ENCODE measurements at regions not wholly inside any gene's neighbourhood (a gene's known extent, or its start where the extent isn't known, plus 50 kb on each side); places are given as distances from the start of the nearest gene placed in this dataset.

DNA sequence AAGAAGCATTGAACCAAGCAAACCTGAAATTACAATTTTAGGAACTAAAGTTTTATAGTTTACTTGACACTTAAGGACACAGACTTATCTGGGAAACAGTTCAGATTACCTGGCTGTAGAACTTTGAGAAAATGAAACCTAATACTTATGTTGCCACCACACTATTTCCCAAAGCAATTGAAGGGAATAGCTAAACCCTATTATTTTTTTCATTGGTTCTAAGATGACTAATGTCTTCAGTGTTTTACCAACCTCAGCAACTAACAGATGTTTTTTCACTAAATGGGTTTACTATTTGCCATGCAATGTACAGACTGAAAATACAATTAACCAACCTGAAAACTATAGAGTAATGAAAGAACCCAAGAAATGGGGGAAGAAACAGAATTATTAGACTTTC, 689.6 kb downstream of the SORCS1 start:
- DNase-seq (ENCODE audit: low read depth, low spot score), result no peak
- H3K4me3 ChIP-seq (ENCODE audit: low read length), result no peak overlapping the region

DNA sequence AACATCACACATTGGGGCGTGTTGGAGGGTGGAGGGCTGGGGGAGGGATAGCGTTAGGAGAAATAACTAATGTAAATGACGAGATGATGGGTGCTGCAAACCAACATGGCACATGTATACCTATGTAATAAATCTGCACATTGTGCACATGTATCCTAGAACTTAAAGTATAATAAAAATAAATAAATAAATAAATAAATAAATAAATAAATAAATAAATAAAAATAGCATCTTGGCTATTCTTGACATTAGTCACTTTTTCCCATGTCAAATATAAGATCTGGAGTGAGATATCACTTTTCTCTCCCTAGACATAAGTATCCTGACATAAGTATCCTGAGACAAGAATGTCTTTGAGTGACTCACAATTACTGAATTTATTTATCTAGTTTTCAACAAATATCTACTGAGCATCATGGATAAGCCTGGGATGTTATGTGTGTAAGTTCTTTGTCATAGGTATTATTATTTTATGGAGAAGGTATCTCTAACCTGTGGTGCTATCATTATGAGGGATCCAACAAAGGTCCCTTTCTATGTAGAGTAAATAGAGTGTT, 691.3 kb downstream of the SORCS1 start:
- no peak for DNase-seq (ENCODE audit: low read depth, low spot score)
- H3K4me3 ChIP-seq (ENCODE audit: low read length), result no peak overlapping the region

DNA sequence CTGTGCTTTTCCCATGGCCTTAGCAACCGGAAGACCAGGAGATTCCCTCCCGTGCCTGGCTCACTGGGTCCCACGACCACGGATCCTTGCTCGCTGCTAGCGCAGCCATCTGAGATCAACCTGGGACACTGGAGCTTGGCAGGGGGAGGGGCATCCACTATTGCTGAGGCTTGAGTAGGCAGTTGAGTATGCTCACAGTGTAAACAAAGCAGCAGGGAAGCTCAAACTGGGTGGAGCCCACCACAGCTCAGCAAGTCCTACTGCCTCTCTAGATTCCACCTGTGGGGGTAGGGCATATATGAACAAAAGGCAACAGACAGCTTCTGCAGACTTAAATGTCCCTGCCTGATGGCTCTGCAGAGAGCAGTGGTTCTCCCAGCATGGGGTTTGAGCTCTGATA, 697.0 kb downstream of the SORCS1 start:
- H3K4me3 ChIP-seq (ENCODE audit: low read length), result no peak overlapping the region
- no peak for DNase-seq (ENCODE audit: low read depth, low spot score)

DNA sequence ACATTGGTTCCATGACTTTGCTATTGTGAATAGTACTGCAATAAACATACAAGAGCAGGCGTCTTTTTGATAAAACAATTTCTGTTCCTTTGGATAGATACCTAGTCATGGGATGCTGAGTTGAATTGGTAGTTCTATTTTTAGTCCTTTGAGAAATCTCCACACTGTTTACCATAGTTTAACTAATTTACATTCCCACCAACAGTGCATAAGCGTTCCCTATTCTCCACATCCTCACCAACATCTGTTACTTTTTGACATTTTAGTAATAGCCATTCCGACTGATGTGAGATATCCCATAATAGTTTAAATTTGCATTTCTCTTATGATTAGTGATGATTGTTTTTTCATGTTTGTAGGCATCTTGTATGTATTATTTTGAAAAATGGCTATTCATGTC, 707.0 kb downstream of the SORCS1 start:
- DNase-seq (ENCODE audit: low read depth, low spot score), result no peak
- no peak overlapping the region for H3K4me3 ChIP-seq (ENCODE audit: low read length)

DNA sequence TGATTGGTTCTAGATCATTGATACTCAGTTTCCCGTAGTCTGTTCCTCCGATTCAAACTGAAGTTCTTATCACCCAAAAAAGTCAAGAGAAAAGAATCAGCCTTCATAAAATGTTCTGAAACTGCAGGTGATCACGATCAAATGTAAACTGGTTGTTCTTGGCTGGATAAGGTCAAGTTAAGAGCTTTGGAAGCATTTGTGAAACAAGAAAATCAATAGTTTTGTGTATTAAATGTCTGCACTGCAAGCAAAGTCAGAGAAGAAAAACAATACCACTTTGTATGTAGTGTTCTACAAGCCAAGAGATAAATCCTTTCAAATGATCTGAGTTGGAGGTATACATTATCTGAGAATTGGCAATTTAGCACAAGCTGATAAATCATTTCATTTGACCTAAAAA, 710.3 kb downstream of the SORCS1 start:
- no peak overlapping the region for H3K4me3 ChIP-seq (ENCODE audit: low read length)
- DNase-seq (ENCODE audit: low read depth, low spot score), result no peak

DNA sequence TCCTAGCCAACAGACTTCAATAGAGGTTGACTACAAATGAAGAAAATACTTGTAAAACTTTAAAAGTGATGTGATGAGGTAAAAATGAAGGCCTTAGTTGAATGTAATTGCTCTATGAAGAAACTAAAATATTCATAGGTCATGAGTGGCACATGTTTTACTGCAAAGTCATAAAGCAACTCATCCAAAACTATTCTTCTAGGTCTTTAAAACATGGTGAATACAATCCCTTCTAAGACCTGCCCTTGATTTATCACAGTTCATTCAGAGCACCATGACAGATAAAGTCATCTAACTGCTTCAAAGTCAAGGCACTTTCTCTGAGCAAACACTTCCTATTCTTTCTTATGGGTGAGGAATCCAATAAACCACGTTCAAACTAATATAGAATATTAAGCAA, 713.5 kb downstream of the SORCS1 start:
- DNase-seq (ENCODE audit: low read depth, low spot score), result no peak
- H3K4me3 ChIP-seq (ENCODE audit: low read length), result no peak overlapping the region

DNA sequence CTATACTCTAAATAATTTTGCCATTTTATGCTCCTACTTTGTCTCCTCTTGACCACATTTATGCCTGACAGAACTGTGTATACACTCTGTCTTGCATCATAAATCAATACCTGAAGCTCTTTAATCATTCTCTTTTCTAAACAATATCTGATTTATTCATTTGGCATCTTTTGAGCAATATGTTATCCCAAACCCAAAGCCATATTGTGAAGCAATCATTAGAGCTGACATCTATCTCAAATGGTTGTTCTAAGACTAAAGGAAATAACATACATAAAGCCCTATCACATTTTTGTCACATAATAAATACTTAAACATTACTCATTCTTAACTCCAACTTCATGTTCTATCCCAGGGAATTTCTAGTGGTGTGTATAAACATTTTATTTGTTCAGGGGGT, 717.6 kb downstream of the SORCS1 start:
- H3K4me3 ChIP-seq (ENCODE audit: low read length), result no peak overlapping the region
- no peak for DNase-seq (ENCODE audit: low read depth, low spot score)

DNA sequence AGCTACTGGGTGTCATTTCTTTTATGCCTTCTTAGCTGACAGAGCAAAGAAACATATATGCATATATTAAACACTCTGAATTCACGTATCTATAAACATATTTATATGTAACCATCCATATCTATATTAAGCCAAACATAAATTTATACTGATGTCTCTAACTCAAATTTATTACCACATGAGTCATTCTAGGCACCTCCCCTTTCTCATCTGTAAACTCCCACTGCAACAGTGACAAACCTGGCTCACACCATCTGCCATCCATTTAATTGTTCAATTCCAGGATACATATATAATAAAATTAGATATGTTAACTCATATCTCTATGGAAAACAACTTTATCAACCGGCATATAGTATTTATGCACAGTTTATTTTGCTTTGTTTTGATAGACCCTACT, 722.3 kb downstream of the SORCS1 start:
- H3K4me3 ChIP-seq (ENCODE audit: low read length), result no peak overlapping the region
- DNase-seq (ENCODE audit: low read depth, low spot score), result no peak

DNA sequence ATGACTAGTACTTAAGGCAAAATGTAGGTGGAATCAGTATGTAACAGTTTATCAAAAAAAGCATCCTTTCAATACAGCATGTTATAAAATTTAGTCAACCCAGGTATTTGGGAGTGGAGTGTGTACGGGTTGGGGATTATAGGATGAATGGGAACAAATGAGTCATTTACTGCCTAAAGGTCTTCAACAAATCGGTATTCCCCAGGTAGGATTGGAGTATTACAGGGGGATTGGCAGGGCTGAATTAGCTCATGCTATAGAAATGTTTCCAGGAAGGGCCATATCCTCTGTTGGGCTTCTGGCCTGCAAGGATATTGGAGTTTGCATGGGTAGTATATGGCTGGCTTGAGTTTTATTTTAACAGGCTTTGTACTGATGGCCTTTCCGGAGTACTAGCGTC, 723.7 kb downstream of the SORCS1 start:
- no peak overlapping the region for H3K4me3 ChIP-seq (ENCODE audit: low read length)
- DNase-seq (ENCODE audit: low read depth, low spot score), result no peak

DNA sequence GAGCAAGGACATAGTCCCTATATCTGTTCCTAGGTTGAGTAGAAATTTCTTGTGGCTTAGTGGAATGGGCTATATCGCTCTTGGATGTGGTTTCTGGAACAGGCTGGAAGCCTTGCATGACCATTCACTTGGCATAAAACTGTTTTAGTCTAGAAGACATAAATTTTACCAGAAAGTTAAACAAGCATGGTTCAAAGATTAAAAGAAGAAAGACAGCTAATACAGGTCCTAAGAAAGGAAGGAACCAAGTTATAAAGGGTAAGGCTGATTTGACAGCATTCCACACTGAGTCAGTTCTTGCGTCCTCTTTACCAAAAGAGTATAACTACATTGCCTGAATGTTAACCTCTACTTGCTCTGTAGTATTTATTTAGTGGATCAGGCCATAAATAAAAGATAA, 724.2 kb downstream of the SORCS1 start:
- DNase-seq (ENCODE audit: low read depth, low spot score), result no peak
- no peak overlapping the region for H3K4me3 ChIP-seq (ENCODE audit: low read length)

DNA sequence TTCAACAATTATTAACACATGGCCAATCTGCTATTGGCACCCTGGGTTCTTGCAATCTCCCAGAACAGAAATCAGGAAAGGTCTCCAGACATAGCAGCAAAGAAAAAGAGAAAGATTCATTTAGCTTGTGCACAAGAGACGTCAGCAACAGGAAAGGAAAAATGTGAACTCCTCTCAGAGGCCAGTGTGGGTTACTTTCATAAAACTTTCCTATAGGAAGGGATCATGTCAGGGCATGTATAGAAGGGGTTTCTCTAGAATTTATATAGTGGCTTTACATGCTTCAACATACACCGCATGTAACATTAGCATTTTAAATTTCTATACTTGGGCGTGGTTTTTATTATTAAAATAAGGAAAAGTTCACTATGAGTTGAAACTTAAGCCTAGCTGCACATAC, 725.1 kb downstream of the SORCS1 start:
- DNase-seq (ENCODE audit: low read depth, low spot score), result no peak
- H3K4me3 ChIP-seq (ENCODE audit: low read length), result no peak overlapping the region

DNA sequence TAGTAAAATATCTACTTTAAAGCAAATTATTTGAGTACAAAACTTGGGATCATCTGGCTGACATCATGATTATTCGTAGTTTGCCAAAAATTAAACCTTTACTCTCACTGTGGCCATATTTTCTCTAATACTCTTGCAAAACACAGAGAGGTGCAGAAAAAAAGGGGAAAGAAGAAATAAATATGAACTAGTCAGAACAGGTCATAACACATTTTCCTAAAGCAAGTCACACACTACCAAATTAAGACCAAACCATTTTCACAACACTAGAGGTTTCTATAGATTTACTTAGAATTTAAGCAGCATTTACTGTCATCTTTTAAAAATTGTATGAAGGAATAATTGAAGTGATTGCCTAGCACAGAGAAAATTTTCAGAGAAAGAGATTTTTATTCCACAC, 726.1 kb downstream of the SORCS1 start:
- H3K4me3 ChIP-seq (ENCODE audit: low read length), result no peak overlapping the region
- no peak for DNase-seq (ENCODE audit: low read depth, low spot score)

DNA sequence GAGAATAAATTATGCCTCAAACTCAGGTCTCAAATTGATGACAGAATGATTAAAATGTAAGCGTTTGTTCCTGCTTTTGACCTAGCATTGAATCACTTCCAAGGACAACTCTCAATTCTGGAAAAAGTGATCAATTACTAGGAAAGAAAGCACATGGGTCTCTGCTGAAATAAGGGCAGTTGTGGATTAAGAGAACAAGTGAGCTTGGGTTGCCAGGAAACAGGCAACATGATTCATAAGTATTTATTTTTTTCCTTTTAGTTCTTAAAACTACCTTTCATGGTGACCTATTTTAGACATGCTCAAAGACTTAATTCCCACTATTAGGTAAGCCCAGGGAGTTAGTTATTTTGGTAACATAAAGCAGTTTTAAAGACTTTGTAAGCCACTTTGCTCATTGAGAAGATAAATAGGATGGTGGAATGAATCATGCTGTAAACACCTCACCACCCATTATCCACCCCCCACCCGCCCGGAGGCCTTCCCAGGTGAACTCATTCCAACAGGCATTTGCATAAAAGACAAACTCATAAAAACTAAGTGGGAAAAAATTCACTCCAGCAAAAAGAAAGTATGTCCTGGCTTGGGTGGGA, 728.3 kb downstream of the SORCS1 start:
- no peak overlapping the region for H3K4me3 ChIP-seq (ENCODE audit: low read length)
- no peak for DNase-seq (ENCODE audit: low read depth, low spot score)

DNA sequence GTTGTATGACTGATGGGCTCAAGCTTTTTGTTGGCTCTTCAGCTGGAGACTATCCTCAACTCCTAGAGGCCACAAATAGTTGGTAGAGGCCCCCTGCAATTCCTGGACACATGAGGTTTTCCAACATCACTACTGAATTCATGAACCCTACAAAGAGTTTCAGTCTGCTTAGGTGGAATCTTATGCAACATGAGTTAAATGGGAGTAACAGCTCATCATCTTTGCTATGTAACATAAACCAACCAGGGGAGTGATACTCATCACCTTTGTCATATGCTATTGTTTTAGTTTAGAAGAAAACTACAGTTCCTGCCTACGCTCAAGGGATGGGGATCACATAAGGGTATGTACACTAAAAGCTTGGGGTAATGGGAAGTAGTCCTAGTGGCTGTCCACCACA, 729.4 kb downstream of the SORCS1 start:
- H3K4me3 ChIP-seq (ENCODE audit: low read length), result no peak overlapping the region
- no peak for DNase-seq (ENCODE audit: low read depth, low spot score)

DNA sequence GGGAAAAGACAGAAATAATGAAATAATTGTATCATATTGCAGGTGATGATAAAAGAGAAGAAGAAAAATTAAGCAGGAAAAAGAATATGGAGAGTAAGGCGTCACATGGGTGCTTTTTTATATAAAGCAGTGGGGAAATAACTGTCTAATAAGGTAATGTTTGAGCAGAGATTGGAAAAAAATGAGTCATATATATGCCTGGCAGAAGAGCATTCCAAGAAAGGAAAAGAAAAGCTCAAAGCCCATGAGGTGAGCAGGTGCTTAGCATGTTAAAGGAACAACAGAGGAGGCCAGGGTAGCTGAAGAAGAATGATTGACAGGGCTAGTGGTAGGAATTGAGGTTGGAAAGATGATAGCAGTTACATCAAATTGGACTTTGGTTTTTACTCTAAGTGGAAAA, 739.5 kb downstream of the SORCS1 start:
- DNase-seq (ENCODE audit: low read depth, low spot score), result no peak
- H3K4me3 ChIP-seq (ENCODE audit: low read length), result no peak overlapping the region

DNA sequence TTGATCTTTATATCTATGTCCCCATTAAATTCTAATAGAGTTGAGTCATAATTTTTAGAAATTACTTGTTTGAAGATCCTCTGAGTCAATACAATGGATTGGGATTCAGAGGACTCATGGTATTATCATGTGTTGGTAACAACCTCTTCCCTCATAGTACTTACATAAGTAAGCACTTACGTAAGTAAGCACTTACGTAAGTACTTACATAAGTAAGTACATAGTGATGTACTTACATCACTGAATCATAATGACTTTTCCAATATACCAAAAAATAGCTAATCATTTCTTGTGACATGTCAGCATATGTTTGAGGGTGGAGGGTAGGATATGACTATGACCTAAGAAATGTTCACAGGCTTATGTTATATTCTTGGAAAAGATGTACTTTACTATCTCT, 740.5 kb downstream of the SORCS1 start:
- H3K4me3 ChIP-seq (ENCODE audit: low read length), result no peak overlapping the region
- no peak for DNase-seq (ENCODE audit: low read depth, low spot score)

DNA sequence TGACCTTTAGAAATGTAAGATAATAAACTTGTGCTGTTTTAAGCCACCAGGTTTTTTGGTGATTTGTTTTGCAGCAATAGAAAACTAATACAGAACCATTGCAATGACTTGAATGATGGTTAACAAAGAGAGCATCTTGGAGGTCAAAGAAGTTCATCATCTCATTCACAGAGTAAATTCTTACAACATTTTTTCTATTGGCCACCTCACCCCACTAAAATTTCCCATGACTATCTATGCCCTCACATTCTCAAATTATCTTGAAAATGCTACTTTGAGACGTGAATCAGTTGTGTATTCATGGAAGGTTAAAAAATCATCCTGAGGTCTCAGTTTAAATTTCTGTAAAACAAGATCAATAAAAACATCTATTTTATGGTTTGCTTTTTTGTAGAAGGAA, 754.2 kb downstream of the SORCS1 start:
- H3K4me3 ChIP-seq (ENCODE audit: low read length), result no peak overlapping the region
- DNase-seq (ENCODE audit: low read depth, low spot score), result no peak

DNA sequence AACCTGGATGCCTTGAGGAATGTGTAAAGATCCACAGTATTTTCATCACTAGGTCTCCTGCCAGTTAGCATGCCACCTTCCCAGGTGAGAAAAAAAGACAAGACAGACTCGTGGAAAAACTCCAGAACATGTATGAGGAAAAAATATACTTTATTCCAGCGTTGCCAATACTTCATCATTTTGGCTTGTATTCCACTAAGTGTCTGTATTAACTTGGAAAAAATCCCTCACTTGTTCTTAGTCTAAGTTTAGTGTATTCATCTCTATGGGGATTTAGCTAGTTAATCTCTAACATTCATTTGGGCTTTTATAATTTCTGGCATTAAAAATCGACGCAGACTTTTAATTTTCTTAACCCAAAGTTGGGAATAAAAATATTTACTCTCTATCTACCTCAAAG, 759.4 kb downstream of the SORCS1 start:
- no peak overlapping the region for H3K4me3 ChIP-seq (ENCODE audit: low read length)
- no peak for DNase-seq (ENCODE audit: low read depth, low spot score)

DNA sequence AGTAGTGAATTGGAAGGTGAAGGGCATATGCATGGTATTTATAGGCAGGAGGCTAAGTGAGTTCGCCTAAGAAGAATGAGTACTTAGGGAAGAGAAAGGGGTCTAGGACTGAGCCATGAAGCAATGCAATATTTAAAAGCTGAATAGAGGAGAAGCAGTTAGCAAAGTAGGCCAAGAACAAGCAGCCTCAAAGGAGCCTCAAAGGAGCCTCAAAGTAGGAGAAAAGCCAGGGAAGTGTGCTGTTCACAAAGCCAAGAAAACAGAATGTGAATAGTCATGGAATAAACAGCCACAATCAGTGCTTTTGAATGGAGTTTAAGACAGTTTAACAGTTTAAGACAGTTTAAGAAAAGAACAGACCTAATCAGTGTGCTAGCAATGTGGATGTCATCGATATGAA, 762.0 kb downstream of the SORCS1 start:
- no peak overlapping the region for H3K4me3 ChIP-seq (ENCODE audit: low read length)
- no peak for DNase-seq (ENCODE audit: low read depth, low spot score)

DNA sequence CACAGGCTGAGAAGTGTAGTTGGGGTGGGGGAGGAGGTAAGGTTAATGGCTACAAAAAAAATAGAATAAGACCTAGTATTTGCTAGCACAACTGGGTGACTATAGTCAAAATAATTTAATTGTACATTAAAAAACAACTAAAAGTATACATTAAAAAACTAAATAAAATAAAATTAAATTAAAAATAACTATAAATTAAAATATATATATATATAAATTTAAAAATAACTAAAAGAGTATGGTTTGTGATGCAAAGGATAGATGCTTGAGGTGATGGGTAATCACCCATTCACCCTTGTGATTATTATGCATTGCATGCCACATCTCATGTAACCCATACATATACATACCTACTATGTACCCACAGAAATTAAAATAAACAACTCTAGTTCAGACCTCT, 762.5 kb downstream of the SORCS1 start:
- no peak for DNase-seq (ENCODE audit: low read depth, low spot score)
- H3K4me3 ChIP-seq (ENCODE audit: low read length), result no peak overlapping the region

DNA sequence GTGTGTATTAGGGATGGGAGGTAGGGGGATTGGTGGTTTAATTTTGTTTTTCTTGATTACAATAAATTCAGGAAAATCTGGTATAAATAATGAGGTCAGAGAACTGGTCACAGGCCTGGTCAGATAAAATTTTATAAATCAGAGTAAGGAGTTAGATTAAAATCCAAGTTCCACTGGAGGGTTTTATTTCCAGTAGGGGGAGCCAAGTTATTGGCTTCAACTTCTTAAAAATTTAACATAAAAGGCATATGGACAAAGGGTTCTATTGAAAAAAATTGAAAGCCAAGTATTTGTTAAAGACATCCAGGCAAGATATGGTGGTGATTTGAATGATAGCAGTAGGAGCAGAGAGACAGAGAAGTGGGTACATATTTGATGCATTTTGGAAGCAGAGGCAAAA, 763.3 kb downstream of the SORCS1 start:
- H3K4me3 ChIP-seq (ENCODE audit: low read length), result no peak overlapping the region
- no peak for DNase-seq (ENCODE audit: low read depth, low spot score)

DNA sequence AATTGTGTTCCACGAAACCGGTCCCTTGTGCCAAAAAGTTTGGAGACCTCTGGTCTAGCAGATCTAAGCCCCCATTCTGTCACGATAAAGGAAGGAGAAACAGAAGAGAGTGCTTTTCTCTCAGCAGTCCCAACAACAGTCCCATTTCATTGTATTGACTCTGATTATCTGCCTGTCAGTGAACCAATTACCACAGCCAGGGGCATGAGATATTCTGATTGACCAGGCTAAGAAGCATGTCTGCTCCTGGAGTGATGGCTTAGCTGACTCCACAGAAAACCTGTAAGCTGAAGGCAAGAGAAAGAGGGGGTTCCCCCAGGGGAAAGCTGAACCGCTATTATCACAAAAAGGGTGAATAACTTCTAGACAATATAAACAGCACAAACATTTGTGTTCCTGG, 765.4 kb downstream of the SORCS1 start:
- H3K4me3 ChIP-seq (ENCODE audit: low read length), result no peak overlapping the region
- DNase-seq (ENCODE audit: low read depth, low spot score), result no peak

All from Jurkat, Clone E6-1 (cell line).